ENCODE measurements at regions not wholly inside any gene's neighbourhood (a gene's known extent, or its start where the extent isn't known, plus 50 kb on each side); places are given as distances from the start of the nearest gene placed in this dataset.

DNA sequence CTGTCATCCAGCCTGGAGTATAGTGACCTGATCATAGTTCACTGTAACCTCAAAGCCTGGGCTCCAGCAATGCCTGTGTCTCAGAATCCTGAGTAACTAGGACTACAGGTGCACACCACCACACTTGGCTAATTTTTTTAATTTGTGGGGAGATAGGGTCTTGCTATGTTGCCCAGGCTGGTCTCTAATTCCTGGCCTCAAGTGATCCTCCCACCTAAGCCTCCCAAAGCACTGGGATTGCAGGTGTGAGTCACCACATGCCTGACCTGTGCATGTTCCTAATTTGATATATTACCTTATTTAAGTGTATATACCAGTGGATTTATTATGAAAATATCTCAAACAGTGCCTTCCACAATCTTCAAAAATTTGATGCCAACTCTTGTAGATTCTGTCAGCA lies 123.6 kb upstream of the XIRP2 start:
- TF ChIP-seq, protein P1, sequence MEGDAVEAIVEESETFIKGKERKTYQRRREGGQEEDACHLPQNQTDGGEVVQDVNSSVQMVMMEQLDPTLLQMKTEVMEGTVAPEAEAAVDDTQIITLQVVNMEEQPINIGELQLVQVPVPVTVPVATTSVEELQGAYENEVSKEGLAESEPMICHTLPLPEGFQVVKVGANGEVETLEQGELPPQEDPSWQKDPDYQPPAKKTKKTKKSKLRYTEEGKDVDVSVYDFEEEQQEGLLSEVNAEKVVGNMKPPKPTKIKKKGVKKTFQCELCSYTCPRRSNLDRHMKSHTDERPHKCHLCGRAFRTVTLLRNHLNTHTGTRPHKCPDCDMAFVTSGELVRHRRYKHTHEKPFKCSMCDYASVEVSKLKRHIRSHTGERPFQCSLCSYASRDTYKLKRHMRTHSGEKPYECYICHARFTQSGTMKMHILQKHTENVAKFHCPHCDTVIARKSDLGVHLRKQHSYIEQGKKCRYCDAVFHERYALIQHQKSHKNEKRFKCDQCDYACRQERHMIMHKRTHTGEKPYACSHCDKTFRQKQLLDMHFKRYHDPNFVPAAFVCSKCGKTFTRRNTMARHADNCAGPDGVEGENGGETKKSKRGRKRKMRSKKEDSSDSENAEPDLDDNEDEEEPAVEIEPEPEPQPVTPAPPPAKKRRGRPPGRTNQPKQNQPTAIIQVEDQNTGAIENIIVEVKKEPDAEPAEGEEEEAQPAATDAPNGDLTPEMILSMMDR (IDR thresholded peaks at IDR 0.05; ENCODE audit: insufficient read depth, low read length) = no peak
- TF ChIP-seq GABPA (IDR thresholded peaks at IDR 0.05; ENCODE audit: low read depth) (no peak), POLR2AphosphoS5 (IDR thresholded peaks at IDR 0.05; ENCODE audit: low read depth) (no peak), SPI1 (IDR thresholded peaks at IDR 0.05; ENCODE audit: borderline replicate concordance, low read depth) (no peak)
- TF ChIP-seq, protein P2, sequence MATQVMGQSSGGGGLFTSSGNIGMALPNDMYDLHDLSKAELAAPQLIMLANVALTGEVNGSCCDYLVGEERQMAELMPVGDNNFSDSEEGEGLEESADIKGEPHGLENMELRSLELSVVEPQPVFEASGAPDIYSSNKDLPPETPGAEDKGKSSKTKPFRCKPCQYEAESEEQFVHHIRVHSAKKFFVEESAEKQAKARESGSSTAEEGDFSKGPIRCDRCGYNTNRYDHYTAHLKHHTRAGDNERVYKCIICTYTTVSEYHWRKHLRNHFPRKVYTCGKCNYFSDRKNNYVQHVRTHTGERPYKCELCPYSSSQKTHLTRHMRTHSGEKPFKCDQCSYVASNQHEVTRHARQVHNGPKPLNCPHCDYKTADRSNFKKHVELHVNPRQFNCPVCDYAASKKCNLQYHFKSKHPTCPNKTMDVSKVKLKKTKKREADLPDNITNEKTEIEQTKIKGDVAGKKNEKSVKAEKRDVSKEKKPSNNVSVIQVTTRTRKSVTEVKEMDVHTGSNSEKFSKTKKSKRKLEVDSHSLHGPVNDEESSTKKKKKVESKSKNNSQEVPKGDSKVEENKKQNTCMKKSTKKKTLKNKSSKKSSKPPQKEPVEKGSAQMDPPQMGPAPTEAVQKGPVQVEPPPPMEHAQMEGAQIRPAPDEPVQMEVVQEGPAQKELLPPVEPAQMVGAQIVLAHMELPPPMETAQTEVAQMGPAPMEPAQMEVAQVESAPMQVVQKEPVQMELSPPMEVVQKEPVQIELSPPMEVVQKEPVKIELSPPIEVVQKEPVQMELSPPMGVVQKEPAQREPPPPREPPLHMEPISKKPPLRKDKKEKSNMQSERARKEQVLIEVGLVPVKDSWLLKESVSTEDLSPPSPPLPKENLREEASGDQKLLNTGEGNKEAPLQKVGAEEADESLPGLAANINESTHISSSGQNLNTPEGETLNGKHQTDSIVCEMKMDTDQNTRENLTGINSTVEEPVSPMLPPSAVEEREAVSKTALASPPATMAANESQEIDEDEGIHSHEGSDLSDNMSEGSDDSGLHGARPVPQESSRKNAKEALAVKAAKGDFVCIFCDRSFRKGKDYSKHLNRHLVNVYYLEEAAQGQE (IDR thresholded peaks at IDR 0.05; ENCODE audit: insufficient replicate concordance, low read depth) = no peak

All from HL-60 (cell line).